ENCODE measurements at regions not wholly inside any gene's neighbourhood (a gene's known extent, or its start where the extent isn't known, plus 50 kb on each side); places are given as distances from the start of the nearest gene placed in this dataset.

GRCh38 chr7:16084875-16085274 is 336.5 kb downstream of the CRPPA start:
- DNase-seq = no peak

DNA sequence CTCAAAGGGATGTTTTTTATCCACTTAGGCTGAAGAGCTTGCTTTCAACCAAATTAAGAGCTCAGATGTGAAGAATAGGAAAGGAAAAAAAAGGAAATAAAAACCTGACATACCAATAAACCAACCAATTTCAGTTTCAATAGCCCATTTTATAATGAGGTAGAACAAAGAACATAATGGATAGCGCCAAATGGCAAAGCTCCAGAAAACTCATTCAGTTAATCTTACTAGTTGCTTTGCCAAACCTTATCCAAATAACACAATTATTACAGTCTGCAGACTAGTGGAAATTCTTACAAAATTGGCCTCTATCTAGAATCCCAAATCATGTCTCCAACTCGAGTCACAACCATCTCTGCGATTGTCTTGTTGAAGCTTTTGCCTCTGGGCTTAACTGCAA is 337.0 kb downstream of the CRPPA start:
- DNase-seq = no peak

DNA sequence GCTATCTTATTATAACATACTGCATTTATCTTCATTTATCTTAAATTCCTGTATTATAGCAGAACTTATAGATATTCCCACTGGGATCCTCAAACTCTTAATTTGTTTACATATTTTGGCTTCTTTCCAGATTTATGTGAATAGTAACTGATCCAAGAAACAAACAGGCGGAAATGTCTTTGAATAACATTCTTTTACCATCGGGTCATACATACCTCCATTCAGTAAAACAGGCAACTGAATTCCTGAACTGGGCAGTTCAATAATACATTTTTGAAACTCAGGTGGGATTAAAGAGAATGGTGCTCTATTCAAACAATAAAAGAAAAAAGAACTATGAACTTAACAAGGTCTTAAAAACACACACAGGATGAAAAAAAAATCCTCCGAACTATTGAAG is 337.4 kb downstream of the CRPPA start:
- no peak for DNase-seq

DNA sequence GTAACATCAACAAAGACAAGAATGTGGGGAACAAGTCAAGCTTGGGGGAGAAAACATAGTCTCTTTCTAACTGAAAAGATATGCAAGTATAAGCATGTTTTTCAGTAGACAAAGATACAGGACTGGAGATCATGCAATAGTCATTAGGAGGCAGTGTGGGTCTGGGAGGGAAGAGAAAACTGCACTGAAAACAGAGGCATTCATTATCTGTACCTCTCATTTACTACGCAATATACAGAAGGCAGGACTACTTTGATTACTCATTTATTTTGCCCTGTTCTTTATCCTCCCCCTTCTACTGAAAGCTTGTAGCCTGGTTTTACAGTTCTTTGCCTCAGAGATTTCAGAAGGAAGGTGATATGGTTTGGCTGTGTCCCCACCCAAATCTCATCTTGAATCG is 341.2 kb downstream of the CRPPA start:
- no peak for DNase-seq

GRCh38 chr7:16079723-16080122 is 341.6 kb downstream of the CRPPA start:
- no peak for DNase-seq

DNA sequence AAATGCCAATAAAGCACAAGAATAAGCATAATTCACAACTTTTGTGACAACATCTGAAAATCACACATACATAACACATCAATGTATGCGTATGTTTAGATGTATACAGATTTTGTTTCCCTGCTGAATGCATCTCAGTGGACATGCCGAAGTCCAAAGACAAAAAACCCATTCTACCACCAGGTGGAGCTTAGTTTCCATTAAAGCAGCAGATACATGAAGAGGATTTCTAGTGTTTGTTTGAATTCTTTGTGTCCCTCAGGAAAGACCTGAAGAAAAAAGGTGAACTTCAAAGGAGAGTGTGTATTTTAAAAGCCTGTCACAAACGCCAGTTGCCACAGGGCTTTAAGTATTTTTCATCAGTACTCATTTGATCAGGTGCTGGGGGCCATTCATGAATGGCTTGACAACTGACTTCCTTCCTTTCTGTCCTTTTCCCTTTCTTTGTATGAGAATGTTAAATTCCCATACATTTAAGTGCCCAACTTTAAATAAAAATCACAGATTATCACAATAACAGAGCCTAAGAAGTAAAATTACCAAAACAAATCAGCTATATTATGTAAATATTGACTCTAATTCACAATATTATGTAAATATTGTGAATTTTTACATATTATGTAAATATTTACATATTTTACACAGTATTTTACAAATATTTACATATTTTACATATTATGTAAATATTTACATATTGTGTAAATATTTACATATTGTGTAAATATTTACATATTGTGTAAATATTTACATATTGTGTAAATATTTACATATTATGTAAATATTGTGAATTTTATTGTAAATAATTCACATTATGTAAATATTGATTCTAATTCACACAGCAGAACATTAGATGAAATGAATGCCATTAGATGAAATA is 343.0 kb downstream of the CRPPA start:
- peak in 1 of 2 experiments; percentile 18 for DNase-seq

- peak in 1 of 2 experiments; percentile 32 for DNase-seq
These were observed 350.0 kb downstream of the CRPPA start for GRCh38 chr7:16071246-16071857.

DNA sequence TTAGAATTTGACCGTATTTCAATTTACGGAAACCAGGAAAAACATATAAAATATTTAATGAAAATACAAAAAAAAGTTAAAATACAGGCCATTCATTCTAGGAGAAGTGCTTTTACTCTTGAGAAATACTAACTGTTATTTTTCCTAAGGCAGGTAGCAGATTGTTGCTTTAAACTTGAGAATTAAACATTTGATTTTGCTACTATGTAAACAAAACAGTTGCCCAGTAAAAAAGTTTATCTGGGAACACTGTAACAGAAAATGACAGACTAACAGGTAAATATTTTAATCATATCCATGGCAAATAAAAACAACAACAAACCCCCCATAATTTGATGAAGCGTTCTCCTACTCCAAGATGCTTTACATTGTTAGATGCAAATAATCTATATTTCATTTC is 350.5 kb downstream of the CRPPA start:
- DNase-seq = no peak

DNA sequence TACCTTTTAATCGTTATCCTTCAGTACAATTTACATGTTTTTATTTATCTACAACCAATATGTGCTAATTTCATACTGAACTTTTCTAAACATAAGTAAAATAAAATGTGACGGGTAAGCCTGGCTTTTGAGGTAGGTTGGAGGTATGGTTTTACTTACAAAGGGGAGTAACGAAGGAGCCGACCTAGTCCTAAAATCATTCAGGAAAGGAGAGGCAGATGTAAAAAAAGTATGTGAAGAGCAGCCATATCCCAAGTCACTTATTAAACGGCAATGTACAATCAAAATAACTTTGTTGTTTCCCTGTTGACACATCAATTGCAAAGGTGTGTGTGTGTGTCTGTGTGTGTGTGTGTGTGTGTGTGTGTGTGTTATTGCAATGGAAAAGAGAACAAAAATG is 351.3 kb downstream of the CRPPA start:
- DNase-seq = no peak

DNA sequence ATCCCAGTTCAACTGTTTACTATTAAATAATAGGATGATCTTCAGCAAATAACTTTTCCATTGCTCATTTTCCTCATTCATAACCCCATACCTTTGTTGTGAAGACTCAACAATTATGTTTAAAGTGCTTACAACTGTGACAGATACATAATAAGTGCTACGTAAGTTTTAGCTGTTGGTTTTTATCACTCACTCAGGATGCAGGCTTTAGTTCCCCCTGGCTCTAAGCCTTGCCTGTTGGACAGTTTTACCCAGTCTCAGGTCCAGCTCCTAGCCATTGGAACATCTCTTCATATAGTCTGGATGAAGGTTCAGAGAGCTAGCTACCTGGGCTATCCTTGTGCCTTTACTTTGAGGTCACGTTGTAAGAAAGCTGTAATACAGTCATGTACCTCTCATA is 353.2 kb downstream of the CRPPA start:
- DNase-seq = no peak

GRCh38 chr7:16067711-16068110 is 353.6 kb downstream of the CRPPA start:
- DNase-seq = no peak

DNA sequence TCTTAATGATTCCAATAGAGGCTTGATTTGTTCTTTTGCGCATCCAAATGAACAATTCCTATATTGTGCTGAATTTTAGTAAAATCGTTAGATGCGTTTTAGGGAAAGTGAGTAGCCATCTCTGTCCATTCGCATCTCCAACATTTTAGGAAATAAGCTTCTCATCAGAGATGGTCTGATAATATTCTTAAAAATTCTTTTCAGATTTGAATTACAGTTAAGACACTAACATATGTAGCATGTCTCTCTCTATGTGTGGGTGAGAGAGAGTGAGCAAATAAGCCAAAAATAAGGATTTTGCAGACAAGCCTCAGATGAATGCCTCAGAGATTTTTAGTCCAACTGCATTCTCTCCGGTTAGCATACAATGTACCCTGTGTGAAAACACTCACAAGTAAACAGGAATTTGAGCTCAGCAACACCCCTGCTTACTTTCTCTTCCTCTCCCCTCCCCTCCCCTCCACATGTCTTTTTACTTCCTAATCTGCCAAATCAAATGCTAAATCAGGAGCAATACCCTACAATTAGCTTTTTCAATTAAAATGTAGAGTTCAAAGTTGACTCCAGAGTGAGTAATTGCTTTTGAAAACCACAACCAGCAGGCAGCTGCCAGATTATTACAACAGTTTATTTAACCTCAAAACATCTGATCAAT is 354.4 kb downstream of the CRPPA start:
- DNase-seq = no peak

GRCh38 chr7:16065939-16066338 is 355.4 kb downstream of the CRPPA start:
- no peak for DNase-seq

- no peak for DNase-seq
These were observed 357.3 kb downstream of the CRPPA start for GRCh38 chr7:16063716-16064675.

- no peak for DNase-seq
These were observed 358.1 kb downstream of the CRPPA start for GRCh38 chr7:16063221-16063620.

GRCh38 chr7:16062269-16062668 is 359.1 kb downstream of the CRPPA start:
- no peak for DNase-seq

DNA sequence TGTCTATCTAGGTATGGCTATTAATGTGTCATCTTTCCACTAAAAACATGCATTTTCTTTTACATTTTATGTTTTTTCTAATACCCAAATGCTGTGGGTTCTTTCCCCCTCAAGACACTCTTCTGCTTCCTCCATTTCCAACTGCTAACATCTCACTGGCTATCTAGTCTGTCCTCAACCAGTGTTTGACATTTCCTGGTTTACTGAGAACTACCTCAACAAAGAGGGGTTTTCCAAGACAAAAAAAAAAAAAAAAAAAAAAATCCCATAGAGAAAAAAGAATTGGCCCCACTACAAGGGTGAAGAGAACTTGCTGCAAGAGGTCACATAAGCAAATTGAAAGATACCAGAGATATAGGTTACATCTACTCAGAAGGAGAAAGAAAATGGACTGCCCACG is 359.7 kb downstream of the CRPPA start:
- DNase-seq = no peak

- DNase-seq = no peak
These were observed 360.3 kb downstream of the CRPPA start for GRCh38 chr7:16061011-16061410.

GRCh38 chr7:16060502-16060901 is 360.8 kb downstream of the CRPPA start:
- no peak for DNase-seq

DNA sequence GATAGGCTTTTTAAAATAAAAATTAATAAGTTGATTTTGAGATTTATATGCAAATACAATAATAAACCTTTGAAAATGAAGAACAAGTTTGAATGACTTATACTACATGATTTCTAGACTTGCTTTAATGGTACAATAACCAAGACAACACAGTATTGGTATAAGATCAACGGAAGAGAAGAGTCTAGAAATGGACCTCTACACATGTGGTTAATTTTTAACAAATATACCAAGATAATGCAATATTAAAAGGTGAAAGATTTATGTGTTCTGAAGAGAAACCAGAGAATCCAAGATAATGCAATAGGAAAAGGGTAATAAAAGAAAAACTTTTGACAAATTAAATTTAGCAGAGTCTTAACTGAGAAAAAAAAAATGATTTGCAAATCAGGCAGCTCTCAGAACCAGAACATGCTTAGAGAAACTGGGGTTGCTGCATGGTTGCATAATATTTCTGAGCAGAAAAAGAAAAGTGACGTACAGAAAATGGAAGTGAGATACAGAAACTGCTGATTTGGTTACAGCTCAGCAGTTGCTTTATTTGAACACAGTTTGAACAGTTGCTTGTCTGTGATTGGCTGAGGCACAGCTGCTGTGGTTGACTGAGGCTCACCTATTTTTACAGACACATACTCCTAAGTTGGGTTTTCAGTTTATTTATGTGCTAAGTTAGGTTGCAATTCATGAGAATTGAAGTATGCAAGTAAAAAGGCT is 365.9 kb downstream of the CRPPA start:
- no peak for DNase-seq

GRCh38 chr7:16051561-16052255 is 365.2 kb upstream of the MEOX2 start:
- DNase-seq = no peak

DNA sequence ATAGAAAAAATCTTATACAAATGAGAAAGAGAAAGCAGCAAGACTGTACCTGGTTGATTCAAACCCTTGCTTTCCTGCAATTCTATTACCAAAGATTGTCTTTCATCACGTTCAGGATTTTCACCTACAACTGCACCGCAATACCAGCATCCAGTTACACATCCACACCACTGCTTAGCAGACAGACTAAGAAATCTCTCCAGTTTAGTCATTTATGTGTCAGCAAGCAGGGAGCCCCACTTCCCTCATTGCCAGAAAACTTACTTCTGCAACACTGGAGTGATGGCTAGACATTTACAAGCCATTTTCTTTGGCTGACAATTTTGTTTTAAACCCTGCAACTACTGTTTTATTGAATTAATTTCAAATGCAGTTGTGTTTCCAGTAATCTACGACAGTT is 359.6 kb upstream of the MEOX2 start:
- no peak for DNase-seq
